GM12872 (cell line): ENCODE measurements at regions not wholly inside any gene's neighbourhood (a gene's known extent, or its start where the extent isn't known, plus 50 kb on each side); places are given as distances from the start of the nearest gene placed in this dataset.

Source experiments
- CTCF ChIP-seq: IDR thresholded peaks from 3 replicates; pipeline ENCODE4 v1.5.1; 2011; ENCODE audit warnings: low read depth, mild to moderate bottlenecking, low read length, moderate library complexity; ENCODE audit not compliant: insufficient read depth

- TF ChIP-seq CTCF: no peak
Measured at GRCh38 chr13:109680288-109680687, 106.1 kb downstream of the IRS2 start.

GRCh38 chr13:109678459-109678858 lies 107.9 kb downstream of the IRS2 start:
- no peak for TF ChIP-seq CTCF

- TF ChIP-seq CTCF: no peak
Measured at GRCh38 chr13:109677206-109677605, 109.2 kb downstream of the IRS2 start.

GRCh38 chr13:109673477-109673876 lies 112.9 kb downstream of the IRS2 start:
- no peak for TF ChIP-seq CTCF

GRCh38 chr13:109672545-109672944 lies 113.8 kb downstream of the IRS2 start:
- no peak for TF ChIP-seq CTCF

GRCh38 chr13:109671919-109672318 lies 114.5 kb downstream of the IRS2 start:
- no peak for TF ChIP-seq CTCF

- TF ChIP-seq CTCF: no peak
Measured at GRCh38 chr13:109670776-109671175, 115.6 kb downstream of the IRS2 start.

- TF ChIP-seq CTCF: no peak
Measured at GRCh38 chr13:109669956-109670355, 116.4 kb downstream of the IRS2 start.
